Liver (tissue), 8 donors: ENCODE measurements at regions not wholly inside any gene's neighbourhood (a gene's known extent, or its start where the extent isn't known, plus 50 kb on each side); places are given as distances from the start of the nearest gene placed in this dataset.

Source experiments
- DNase-seq: peaks from one replicate; pipeline ENCODE4 v3.0.0-alpha.2; 2017; ENCODE audit warnings: low spot score
- H3K27ac ChIP-seq, 2 donors: one replicate each; pipeline ENCODE4 v1.7.0; 2013; ENCODE audit warnings: inconsistent platforms in 2 of 2, low read length in 2 of 2, control low read depth in 1 of 2, low read depth in 1 of 2, mild to moderate bottlenecking in 1 of 2
- H3K27me3 ChIP-seq, 4 donors: one replicate each; pipeline versions ENCODE4 v1.6.1 to v1.7.0; 2013; ENCODE audit warnings: low read length in 3 of 4, inconsistent platforms in 1 of 4, mild to moderate bottlenecking in 1 of 4, moderate library complexity in 1 of 4; ENCODE audit not compliant: control insufficient read depth in 4 of 4, insufficient read depth in 4 of 4
- H3K36me3 ChIP-seq, 4 donors: one replicate each; pipeline versions ENCODE4 v1.6.1 to v1.7.0; 2013; ENCODE audit warnings: low read length in 3 of 4, mild to moderate bottlenecking in 3 of 4, low read depth in 1 of 4, moderate library complexity in 1 of 4; ENCODE audit not compliant: control insufficient read depth in 4 of 4, insufficient read depth in 3 of 4
- H3K4me1 ChIP-seq, 4 donors: one replicate each; pipeline versions ENCODE4 v1.6.1 to v1.7.0; 2013; ENCODE audit warnings: low read length in 3 of 4, mild to moderate bottlenecking in 3 of 4, moderate library complexity in 1 of 4; ENCODE audit not compliant: control insufficient read depth in 4 of 4, insufficient read depth in 4 of 4
- H3K4me3 ChIP-seq, 3 donors: one replicate each; pipeline versions ENCODE4 v1.6.1 to v1.7.0; 2013; ENCODE audit warnings: low read length in 3 of 3, control low read depth in 1 of 3, low read depth in 1 of 3, mild to moderate bottlenecking in 1 of 3
- H3K9ac ChIP-seq, 2 donors: one replicate each; pipeline ENCODE4 v1.7.0; 2013; ENCODE audit warnings: low read length in 2 of 2, mild to moderate bottlenecking in 2 of 2, moderate library complexity in 2 of 2, control low read depth in 1 of 2, low read depth in 1 of 2
- H3K9me3 ChIP-seq, 4 donors: one replicate each; pipeline versions ENCODE4 v1.6.1 to v1.7.0; 2013; ENCODE audit warnings: low read length in 3 of 4; ENCODE audit not compliant: control insufficient read depth in 4 of 4
- EGR1 ChIP-seq, 2 donors: IDR thresholded peaks; 2 replicates each; pipeline ENCODE4 v1.6.1; 2016 to 2018; ENCODE audit warnings: antibody characterized with exemption in 2 of 2, low read depth in 2 of 2
- FOXA2 ChIP-seq: IDR thresholded peaks from 2 replicates; pipeline ENCODE4 v1.6.1; 2016; ENCODE audit warnings: antibody characterized with exemption
- HNF4G ChIP-seq: IDR thresholded peaks from 2 replicates; pipeline ENCODE4 v1.6.1; 2016; ENCODE audit warnings: antibody characterized with exemption
- JUND ChIP-seq, 2 donors: IDR thresholded peaks; 2 replicates each; pipeline ENCODE4 v1.6.1; 2016; ENCODE audit warnings: antibody characterized with exemption in 2 of 2
- MAX ChIP-seq: IDR thresholded peaks from 2 replicates; pipeline ENCODE4 v1.6.1; 2016; ENCODE audit warnings: antibody characterized with exemption
- NR2F2 ChIP-seq: IDR thresholded peaks from 2 replicates; pipeline ENCODE4 v1.6.1; 2016; ENCODE audit warnings: antibody characterized with exemption
- RAD21 ChIP-seq, 2 donors: IDR thresholded peaks; 2 replicates each; pipeline ENCODE4 v1.6.1; 2016; ENCODE audit warnings: antibody characterized with exemption in 2 of 2, mild to moderate bottlenecking in 2 of 2
- REST ChIP-seq: IDR thresholded peaks from 2 replicates; pipeline ENCODE4 v1.6.1; 2016; ENCODE audit warnings: antibody characterized with exemption, mild to moderate bottlenecking
- RXRA ChIP-seq, 2 donors: IDR thresholded peaks; 2 replicates each; pipeline ENCODE4 v1.6.1; 2017 to 2018; ENCODE audit warnings: antibody characterized with exemption in 2 of 2, mild to moderate bottlenecking in 1 of 2
- TAF1 ChIP-seq: conservative IDR thresholded peaks from 2 replicates; pipeline ENCODE4 v1.6.1; 2016; ENCODE audit warnings: antibody characterized with exemption, mild to moderate bottlenecking
- WGBS: extraction: QIAGEN DNeasy Blood & Tissue Kit; methylation state at CpG from one replicate; pipeline ENCODE4 v1.1.7; 2013; 5-methylcytosine and 5-hydroxymethylcytosine counted together
- TF ChIP-seq, protein P1 (sequence below): fragments of 150-350 bp; IDR thresholded peaks from 2 replicates; pipeline ENCODE4 v1.5.1; 2017; ENCODE audit warnings: improper control_type of control experiment, low read depth, low read length; ENCODE audit not compliant: missing input control
- TF ChIP-seq, protein P2 (sequence below): IDR thresholded peaks from 2 replicates; pipeline ENCODE4 v1.6.1; 2016; ENCODE audit warnings: antibody characterized with exemption
- TF ChIP-seq, protein P3 (sequence below): IDR thresholded peaks from 2 replicates; pipeline ENCODE4 v1.6.1; 2016; ENCODE audit warnings: antibody characterized with exemption
- donor health status: healthy.
- donor health status: healthy.
- donor health status: healthy.
- donor health status: healthy.
- donor health status: healthy.

GRCh38 chr2:14492920-14493503 lies 139.5 kb upstream of the LRATD1 start:
- 82% methylated on average over 3 of the region's 3 CpGs for WGBS
- no peak for TF ChIP-seq REST
- TF ChIP-seq HNF4G: no peak
- Histone ChIP-seq H3K9ac (no peak overlapping the region), H3K27me3 (no peaks in the 10 kb centered on the region), H3K4me3 (no peak overlapping the region), H3K4me1 (no peaks in the 10 kb centered on the region), H3K27ac (no peak overlapping the region), H3K36me3 (no peaks in the 10 kb centered on the region), H3K9me3 (no peaks in the 10 kb centered on the region)
- DNase-seq: no peak

GRCh38 chr2:14494759-14495158 lies 137.8 kb upstream of the LRATD1 start:
- DNase-seq: no peak
- Histone ChIP-seq H3K4me3 (no peak overlapping the region), H3K9ac (no peak overlapping the region), H3K9me3 (no peaks in the 10 kb centered on the region), H3K36me3 (no peaks in the 10 kb centered on the region), H3K27me3 (no peaks in the 10 kb centered on the region), H3K4me1 (no peaks in the 10 kb centered on the region), H3K27ac (no peak overlapping the region)
- WGBS: 64% methylated on average over 1 of the region's 1 CpG
- TF ChIP-seq NR2F2: no peak
- no peak for TF ChIP-seq RAD21 (IDR thresholded peaks at IDR 0.05)
- TF ChIP-seq FOXA2: no peak
- no peak for TF ChIP-seq MAX
- TF ChIP-seq RXRA (IDR thresholded peaks at IDR 0.05): no peak
- no peak for TF ChIP-seq EGR1 (IDR thresholded peaks at IDR 0.05; ENCODE audit: low read depth in 2 of 2)
- TF ChIP-seq, protein P1, sequence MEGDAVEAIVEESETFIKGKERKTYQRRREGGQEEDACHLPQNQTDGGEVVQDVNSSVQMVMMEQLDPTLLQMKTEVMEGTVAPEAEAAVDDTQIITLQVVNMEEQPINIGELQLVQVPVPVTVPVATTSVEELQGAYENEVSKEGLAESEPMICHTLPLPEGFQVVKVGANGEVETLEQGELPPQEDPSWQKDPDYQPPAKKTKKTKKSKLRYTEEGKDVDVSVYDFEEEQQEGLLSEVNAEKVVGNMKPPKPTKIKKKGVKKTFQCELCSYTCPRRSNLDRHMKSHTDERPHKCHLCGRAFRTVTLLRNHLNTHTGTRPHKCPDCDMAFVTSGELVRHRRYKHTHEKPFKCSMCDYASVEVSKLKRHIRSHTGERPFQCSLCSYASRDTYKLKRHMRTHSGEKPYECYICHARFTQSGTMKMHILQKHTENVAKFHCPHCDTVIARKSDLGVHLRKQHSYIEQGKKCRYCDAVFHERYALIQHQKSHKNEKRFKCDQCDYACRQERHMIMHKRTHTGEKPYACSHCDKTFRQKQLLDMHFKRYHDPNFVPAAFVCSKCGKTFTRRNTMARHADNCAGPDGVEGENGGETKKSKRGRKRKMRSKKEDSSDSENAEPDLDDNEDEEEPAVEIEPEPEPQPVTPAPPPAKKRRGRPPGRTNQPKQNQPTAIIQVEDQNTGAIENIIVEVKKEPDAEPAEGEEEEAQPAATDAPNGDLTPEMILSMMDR: no peak
- TF ChIP-seq JUND (IDR thresholded peaks at IDR 0.05): no peak
- no peak for TF ChIP-seq TAF1
- TF ChIP-seq, protein P2, sequence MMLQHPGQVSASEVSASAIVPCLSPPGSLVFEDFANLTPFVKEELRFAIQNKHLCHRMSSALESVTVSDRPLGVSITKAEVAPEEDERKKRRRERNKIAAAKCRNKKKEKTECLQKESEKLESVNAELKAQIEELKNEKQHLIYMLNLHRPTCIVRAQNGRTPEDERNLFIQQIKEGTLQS: no peak
- TF ChIP-seq, protein P3, sequence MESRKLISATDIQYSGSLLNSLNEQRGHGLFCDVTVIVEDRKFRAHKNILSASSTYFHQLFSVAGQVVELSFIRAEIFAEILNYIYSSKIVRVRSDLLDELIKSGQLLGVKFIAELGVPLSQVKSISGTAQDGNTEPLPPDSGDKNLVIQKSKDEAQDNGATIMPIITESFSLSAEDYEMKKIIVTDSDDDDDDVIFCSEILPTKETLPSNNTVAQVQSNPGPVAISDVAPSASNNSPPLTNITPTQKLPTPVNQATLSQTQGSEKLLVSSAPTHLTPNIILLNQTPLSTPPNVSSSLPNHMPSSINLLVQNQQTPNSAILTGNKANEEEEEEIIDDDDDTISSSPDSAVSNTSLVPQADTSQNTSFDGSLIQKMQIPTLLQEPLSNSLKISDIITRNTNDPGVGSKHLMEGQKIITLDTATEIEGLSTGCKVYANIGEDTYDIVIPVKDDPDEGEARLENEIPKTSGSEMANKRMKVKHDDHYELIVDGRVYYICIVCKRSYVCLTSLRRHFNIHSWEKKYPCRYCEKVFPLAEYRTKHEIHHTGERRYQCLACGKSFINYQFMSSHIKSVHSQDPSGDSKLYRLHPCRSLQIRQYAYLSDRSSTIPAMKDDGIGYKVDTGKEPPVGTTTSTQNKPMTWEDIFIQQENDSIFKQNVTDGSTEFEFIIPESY: no peak
